ENCODE measurements at regions not wholly inside any gene's neighbourhood (a gene's known extent, or its start where the extent isn't known, plus 50 kb on each side); places are given as distances from the start of the nearest gene placed in this dataset.
"Not testable (repeated sequence)": the region's sequence is repeated elsewhere in the genome, so short reads cannot be mapped to it uniquely, and the experiment has no call there.

GRCh38 chr13:84579901-84580300, 697.6 kb upstream of the SLITRK1 start:
- not testable (repeated sequence) for TF ChIP-seq POLR2AphosphoS5 (IDR thresholded peaks at IDR 0.05; ENCODE audit: low read depth, low read length); POLR2A (IDR thresholded peaks at IDR 0.05; ENCODE audit: low read depth, low read length); TAF1 (IDR thresholded peaks at IDR 0.05; ENCODE audit: low read depth, low read length); POU2F2 (IDR thresholded peaks at IDR 0.05; ENCODE audit: low read depth, low read length); PAX5 (IDR thresholded peaks at IDR 0.05; ENCODE audit: insufficient read depth, low read length, severe bottlenecking)

Measured in GM12891 (cell line).